ENCODE measurements at regions not wholly inside any gene's neighbourhood (a gene's known extent, or its start where the extent isn't known, plus 50 kb on each side); places are given as distances from the start of the nearest gene placed in this dataset.

- Mint-ChIP-seq H3K27me3 (ENCODE audit: low read depth) (peaks cover 8% of the 10 kb centered on the region), H3K27ac (no peak overlapping the region), H3K36me3 (no peaks in the 10 kb centered on the region), H3K4me1 (peaks cover 13% of the 10 kb centered on the region), H3K4me3 (no peak overlapping the region), H3K9me3 (no peaks in the 10 kb centered on the region)
- no peak for DNase-seq (ENCODE audit: low spot score)
- POLR2A ChIA-PET, result no interaction called here
- no peak for ATAC-seq
- CTCF ChIA-PET, result interaction anchor here (1.5 kb wide), 1 partner anchor 307 kb away, joined by 8 read pairs; no protein-coding TSS in a partner anchor
- TF ChIP-seq SOX15 (CRISPR knock-in tag; IDR thresholded peaks at IDR 0.05), result no peak
- TF ChIP-seq, protein P1, sequence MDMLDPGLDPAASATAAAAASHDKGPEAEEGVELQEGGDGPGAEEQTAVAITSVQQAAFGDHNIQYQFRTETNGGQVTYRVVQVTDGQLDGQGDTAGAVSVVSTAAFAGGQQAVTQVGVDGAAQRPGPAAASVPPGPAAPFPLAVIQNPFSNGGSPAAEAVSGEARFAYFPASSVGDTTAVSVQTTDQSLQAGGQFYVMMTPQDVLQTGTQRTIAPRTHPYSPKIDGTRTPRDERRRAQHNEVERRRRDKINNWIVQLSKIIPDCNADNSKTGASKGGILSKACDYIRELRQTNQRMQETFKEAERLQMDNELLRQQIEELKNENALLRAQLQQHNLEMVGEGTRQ (CRISPR knock-in tag; IDR thresholded peaks at IDR 0.05), result no peak
- no peak for TF ChIP-seq PRDM15 (CRISPR knock-in tag; IDR thresholded peaks at IDR 0.05)
- no peak for TF ChIP-seq ZNF121 (CRISPR knock-in tag; IDR thresholded peaks at IDR 0.05)
- TF ChIP-seq E2F1 (CRISPR knock-in tag; IDR thresholded peaks at IDR 0.05), result no peak
- TF ChIP-seq MXD4 (CRISPR knock-in tag; IDR thresholded peaks at IDR 0.05; ENCODE audit: borderline replicate concordance), result no peak
- TF ChIP-seq, protein P2, sequence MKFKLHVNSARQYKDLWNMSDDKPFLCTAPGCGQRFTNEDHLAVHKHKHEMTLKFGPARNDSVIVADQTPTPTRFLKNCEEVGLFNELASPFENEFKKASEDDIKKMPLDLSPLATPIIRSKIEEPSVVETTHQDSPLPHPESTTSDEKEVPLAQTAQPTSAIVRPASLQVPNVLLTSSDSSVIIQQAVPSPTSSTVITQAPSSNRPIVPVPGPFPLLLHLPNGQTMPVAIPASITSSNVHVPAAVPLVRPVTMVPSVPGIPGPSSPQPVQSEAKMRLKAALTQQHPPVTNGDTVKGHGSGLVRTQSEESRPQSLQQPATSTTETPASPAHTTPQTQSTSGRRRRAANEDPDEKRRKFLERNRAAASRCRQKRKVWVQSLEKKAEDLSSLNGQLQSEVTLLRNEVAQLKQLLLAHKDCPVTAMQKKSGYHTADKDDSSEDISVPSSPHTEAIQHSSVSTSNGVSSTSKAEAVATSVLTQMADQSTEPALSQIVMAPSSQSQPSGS (CRISPR knock-in tag; IDR thresholded peaks at IDR 0.05; ENCODE audit: borderline replicate concordance, low read depth), result no peak
- TF ChIP-seq RELA (CRISPR knock-in tag; IDR thresholded peaks at IDR 0.05; ENCODE audit: borderline replicate concordance), result no peak
- no peak for TF ChIP-seq ZBTB43 (CRISPR knock-in tag; IDR thresholded peaks at IDR 0.05)
- TF ChIP-seq, protein P3, sequence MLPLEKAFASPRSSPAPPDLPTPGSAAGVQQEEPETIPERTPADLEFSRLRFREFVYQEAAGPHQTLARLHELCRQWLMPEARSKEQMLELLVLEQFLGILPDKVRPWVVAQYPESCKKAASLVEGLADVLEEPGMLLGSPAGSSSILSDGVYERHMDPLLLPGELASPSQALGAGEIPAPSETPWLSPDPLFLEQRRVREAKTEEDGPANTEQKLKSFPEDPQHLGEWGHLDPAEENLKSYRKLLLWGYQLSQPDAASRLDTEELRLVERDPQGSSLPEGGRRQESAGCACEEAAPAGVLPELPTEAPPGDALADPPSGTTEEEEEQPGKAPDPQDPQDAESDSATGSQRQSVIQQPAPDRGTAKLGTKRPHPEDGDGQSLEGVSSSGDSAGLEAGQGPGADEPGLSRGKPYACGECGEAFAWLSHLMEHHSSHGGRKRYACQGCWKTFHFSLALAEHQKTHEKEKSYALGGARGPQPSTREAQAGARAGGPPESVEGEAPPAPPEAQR (CRISPR knock-in tag; IDR thresholded peaks at IDR 0.05), result no peak
- no peak for TF ChIP-seq NR2C2 (CRISPR knock-in tag; IDR thresholded peaks at IDR 0.05)
- TF ChIP-seq E2F5 (CRISPR knock-in tag; IDR thresholded peaks at IDR 0.05), result no peak
- TF ChIP-seq ATF3 (CRISPR knock-in tag; conservative IDR thresholded peaks at IDR 0.05), result no peak
- TF ChIP-seq, protein P4, sequence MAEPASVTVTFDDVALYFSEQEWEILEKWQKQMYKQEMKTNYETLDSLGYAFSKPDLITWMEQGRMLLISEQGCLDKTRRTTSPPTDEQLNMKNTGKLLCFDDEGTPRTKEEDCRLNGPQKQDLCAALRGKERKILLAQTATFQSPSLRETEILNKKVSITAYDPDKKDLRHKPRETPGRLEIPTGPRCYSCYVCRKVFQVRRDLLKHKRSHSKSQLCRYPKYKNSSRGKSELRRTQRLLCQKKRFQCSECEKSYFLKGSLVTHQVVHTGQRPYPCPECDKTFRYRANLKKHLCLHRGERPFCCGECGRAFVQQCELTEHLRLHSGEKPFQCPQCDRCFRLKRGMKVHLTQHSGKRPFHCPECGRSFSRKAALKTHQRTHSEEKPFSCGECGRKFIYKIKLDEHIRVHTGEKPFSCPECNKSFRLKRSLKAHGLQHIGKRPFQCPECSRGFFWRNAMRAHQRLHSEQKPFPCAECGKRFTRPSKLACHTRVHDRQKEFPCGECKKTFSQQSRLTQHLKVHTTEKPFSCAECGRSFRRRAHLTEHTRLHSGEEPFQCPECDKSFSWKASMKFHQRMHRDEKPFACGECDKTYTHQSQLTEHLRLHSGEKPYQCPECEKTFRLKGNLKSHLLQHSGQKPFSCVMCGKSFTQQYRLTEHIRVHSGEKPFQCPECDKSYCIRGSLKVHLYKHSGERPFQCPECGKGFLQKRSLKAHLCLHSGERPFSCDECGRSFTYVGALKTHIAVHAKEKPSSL (CRISPR knock-in tag; conservative IDR thresholded peaks at IDR 0.05), result no peak
- TF ChIP-seq ZNF671 (CRISPR knock-in tag; IDR thresholded peaks at IDR 0.05), result no peak
These were observed 106.4 kb upstream of the LPP start for GRCh38 chr3:188047536-188047935.

All from WTC11 (cell line).